Suprapubic skin (tissue), 4 donors: ENCODE measurements at regions not wholly inside any gene's neighbourhood (a gene's known extent, or its start where the extent isn't known, plus 50 kb on each side); places are given as distances from the start of the nearest gene placed in this dataset.

Experiments used
- DNase-seq, 2 donors: peaks; one replicate each; pipeline ENCODE4 v3.0.0-alpha.2; 2019; ENCODE audit warnings: low spot score in 2 of 2
- H3K27ac ChIP-seq: fragments of 200-600 bp; sonication (generic); one replicate; pipeline ENCODE4 v1.5.1; 2019
- H3K27me3 ChIP-seq: fragments of 200-600 bp; sonication (generic); one replicate; pipeline ENCODE4 v1.5.1; 2019
- H3K36me3 ChIP-seq: fragments of 200-600 bp; sonication (generic); one replicate; pipeline ENCODE4 v1.5.1; 2019
- H3K4me1 ChIP-seq: fragments of 200-600 bp; sonication (generic); one replicate; pipeline ENCODE4 v1.5.1; 2019
- H3K4me3 ChIP-seq: fragments of 200-600 bp; sonication (generic); one replicate; pipeline ENCODE4 v1.5.1; 2019; ENCODE audit warnings: mild to moderate bottlenecking
- H3K9me3 ChIP-seq: fragments of 200-600 bp; sonication (generic); one replicate; pipeline ENCODE4 v1.5.1; 2019
- EP300 ChIP-seq: sonication (generic); formaldehyde crosslinking; IDR thresholded peaks from one replicate; pipeline ENCODE4 v1.6.1; 2017; ENCODE audit warnings: antibody characterized with exemption
- POLR2A ChIP-seq, 2 donors: fragments of 450-650 bp; IDR thresholded peaks; one replicate each; pipeline ENCODE4 v1.6.1; 2017; ENCODE audit warnings: antibody characterized with exemption in 2 of 2, mild to moderate bottlenecking in 2 of 2, moderate library complexity in 2 of 2
- POLR2AphosphoS5 ChIP-seq, 3 donors: sonication (generic); formaldehyde crosslinking; IDR thresholded peaks; one replicate each; pipeline ENCODE4 v1.6.1; 2017; ENCODE audit warnings: antibody characterized with exemption in 3 of 3
- WGBS: methylation state at CpG from one replicate; pipeline ENCODE4 v1.1.5; 2018; 5-methylcytosine and 5-hydroxymethylcytosine counted together
- TF ChIP-seq, protein P1 (sequence below), 2 donors: fragments of 200-600 bp in 1 of 2; fragments of 450-650 bp in 1 of 2; sonication (generic) in 1 of 2; IDR thresholded peaks; one replicate each; pipeline ENCODE4 v1.5.1; 2016 to 2019; ENCODE audit warnings: antibody characterized with exemption in 2 of 2, mild to moderate bottlenecking in 1 of 2, moderate library complexity in 1 of 2

DNA sequence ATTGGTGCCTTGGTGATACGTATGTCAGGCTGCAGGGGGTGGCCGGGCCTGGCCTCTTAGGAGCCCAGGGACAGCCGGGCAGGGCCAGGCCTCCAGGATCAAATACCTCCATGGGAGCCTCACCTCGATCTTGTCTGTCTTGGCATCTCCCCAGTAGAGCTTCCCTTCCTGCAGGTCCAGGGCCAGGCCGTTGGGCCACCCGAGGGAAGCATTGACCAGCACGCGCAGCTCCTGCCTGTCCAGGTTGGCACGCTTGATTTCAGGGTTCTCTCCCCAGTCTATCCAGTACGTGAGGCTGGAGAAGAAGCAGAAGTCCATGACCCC lies 137.7 kb downstream of the CRYBB2 start:
- peak in 1 of 2 donors; percentile 50 for DNase-seq
- no peaks in the 10 kb centered on the region for H3K9me3 ChIP-seq
- no peak overlapping the region for H3K4me3 ChIP-seq
- 100% methylated on average over 1 of the region's 10 CpGs for WGBS
- peaks cover 62% of the 10 kb centered on the region for H3K36me3 ChIP-seq
- H3K27me3 ChIP-seq: no peaks in the 10 kb centered on the region
- H3K4me1 ChIP-seq: peaks cover under 1% of the 10 kb centered on the region
- H3K27ac ChIP-seq: no peak overlapping the region
- TF ChIP-seq EP300: no peak
- TF ChIP-seq POLR2A (IDR thresholded peaks at IDR 0.05): no peak
- no peak for TF ChIP-seq POLR2AphosphoS5 (IDR thresholded peaks at IDR 0.05)
- TF ChIP-seq, protein P1, sequence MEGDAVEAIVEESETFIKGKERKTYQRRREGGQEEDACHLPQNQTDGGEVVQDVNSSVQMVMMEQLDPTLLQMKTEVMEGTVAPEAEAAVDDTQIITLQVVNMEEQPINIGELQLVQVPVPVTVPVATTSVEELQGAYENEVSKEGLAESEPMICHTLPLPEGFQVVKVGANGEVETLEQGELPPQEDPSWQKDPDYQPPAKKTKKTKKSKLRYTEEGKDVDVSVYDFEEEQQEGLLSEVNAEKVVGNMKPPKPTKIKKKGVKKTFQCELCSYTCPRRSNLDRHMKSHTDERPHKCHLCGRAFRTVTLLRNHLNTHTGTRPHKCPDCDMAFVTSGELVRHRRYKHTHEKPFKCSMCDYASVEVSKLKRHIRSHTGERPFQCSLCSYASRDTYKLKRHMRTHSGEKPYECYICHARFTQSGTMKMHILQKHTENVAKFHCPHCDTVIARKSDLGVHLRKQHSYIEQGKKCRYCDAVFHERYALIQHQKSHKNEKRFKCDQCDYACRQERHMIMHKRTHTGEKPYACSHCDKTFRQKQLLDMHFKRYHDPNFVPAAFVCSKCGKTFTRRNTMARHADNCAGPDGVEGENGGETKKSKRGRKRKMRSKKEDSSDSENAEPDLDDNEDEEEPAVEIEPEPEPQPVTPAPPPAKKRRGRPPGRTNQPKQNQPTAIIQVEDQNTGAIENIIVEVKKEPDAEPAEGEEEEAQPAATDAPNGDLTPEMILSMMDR (IDR thresholded peaks at IDR 0.05): no peak

DNA sequence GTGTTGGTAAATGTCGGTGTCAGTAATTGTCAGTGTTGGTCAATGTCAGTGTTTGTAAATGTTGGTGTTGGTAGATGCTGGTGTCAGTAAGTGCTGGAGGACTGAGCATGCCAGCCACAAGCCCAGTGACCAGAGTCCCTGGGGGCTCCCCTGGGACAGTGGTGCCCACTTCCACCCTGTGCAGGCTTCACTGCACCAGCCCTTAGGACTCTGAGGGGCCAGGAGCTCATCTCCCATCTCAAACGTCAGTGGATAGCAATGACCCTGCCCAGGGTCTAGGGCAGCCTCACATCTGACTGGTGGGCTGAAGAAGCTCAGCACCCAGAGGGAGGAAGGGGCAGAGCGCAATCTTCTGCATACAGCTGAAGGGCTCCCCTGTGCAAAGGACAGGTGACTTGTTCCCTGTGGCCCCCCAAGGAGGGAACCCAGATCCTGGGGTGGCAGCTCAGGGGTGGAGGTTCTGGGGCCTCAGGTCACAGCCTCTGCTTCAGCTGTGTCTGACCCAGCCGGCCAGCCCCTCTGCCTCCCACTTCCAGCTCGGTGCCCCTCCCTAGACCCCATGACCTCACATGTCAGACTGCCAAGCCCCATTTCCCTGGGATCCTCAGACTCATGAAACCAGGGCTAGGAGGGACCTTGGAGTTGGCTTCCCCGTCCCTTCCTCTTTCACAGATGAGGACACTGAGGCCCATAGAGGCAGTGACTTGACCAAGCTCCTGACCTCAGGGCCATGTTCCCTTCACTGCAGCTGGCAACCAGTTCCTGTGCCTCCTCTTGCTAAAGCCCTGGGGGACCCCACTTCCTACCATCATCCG lies 138.4 kb downstream of the CRYBB2 start:
- H3K27ac ChIP-seq: no peak overlapping the region
- no peaks in the 10 kb centered on the region for H3K27me3 ChIP-seq
- 81% methylated on average over 6 of the region's 7 CpGs for WGBS
- TF ChIP-seq POLR2AphosphoS5 (IDR thresholded peaks at IDR 0.05): no peak
- TF ChIP-seq POLR2A (IDR thresholded peaks at IDR 0.05): no peak
- no peak for TF ChIP-seq EP300
- TF ChIP-seq, protein P1 (IDR thresholded peaks at IDR 0.05): no peak
- H3K36me3 ChIP-seq: peaks cover 56% of the 10 kb centered on the region
- H3K4me3 ChIP-seq: no peak overlapping the region
- DNase-seq: peak; percentile 37 to 76
- no peaks in the 10 kb centered on the region for H3K9me3 ChIP-seq
- peaks cover 5% of the 10 kb centered on the region for H3K4me1 ChIP-seq

DNA sequence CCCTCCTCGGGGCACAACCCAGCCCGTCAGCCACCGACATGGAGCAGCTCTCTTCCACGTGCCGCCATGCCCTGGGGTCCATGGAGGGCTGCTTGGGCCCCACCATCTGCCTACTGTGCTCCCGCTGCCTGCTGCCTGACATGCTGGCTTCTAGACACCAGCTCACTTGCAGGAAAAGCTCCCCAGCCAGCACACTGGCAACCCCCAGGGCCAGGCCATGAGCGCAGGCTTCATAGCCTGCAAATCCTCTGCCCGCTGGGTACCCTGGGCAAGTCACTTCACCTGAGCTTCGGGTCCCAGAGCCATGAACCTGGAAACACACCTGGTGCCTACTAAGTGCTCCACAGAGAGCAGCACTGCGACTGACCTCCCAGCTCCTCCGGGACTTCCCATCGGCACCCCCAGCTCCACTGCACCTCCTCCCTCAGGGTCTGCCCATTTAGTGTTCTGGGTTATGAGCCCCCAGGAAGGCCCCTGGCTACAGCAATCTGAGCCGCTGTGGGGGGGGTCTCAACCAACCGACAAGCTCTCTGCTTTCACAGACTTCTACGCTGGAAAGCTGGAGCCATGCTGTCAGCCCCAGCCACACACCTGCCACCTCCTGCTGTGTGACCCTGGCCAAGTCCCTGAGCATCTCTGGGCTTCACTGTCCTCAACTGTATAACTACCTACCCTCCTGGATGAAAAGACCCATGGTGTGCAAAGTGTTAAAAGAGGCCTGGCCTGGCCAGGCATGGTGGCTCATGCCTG lies 139.2 kb downstream of the CRYBB2 start:
- Histone ChIP-seq H3K27me3 (no peaks in the 10 kb centered on the region), H3K4me3 (no peak overlapping the region), H3K9me3 (no peaks in the 10 kb centered on the region), H3K4me1 (peaks cover 5% of the 10 kb centered on the region), H3K36me3 (peaks cover 53% of the 10 kb centered on the region), H3K27ac (no peak overlapping the region)
- DNase-seq: peak; percentile 59 to 65
- 93% methylated on average over 7 of the region's 15 CpGs for WGBS
- TF ChIP-seq EP300: no peak
- TF ChIP-seq, protein P1 (IDR thresholded peaks at IDR 0.05): no peak
- no peak for TF ChIP-seq POLR2A (IDR thresholded peaks at IDR 0.05)
- TF ChIP-seq POLR2AphosphoS5 (IDR thresholded peaks at IDR 0.05): no peak

DNA sequence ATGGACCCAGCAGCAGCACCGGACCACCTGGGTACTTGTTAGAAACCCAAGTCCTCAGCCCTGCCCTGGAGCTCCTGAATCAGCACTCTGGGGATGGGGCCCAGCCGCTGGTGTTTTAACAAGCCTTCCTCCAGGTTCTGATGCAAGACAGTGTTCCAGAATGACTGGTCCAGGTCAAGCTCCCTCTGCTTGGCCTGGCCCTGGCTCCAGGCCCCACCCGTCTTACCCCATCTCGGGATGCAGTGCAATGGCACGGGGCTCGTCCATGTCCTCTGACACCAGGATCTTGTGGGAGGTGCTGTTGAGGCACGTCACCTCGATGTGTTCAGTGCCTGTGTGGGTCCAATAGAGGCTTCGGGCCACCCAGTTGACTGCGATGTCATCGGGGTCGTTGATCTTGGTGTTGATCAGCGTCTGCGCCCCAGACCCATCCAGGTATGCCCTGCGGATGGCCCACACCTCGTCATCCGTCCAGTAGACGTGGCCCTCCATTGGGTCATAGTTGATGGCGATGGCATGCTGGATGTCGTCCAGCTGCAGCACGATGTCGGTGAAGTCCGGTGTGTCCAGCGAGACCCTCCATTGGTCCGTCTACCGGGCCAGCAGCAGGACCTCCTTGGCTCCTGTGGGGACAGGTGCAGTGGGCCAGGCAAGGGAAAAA lies 140.3 kb downstream of the CRYBB2 start:
- no peaks in the 10 kb centered on the region for H3K9me3 ChIP-seq
- H3K4me3 ChIP-seq: no peak overlapping the region
- peaks cover 5% of the 10 kb centered on the region for H3K4me1 ChIP-seq
- H3K27ac ChIP-seq: no peak overlapping the region
- peak; percentile 56 to 78 for DNase-seq
- H3K36me3 ChIP-seq: peaks cover 42% of the 10 kb centered on the region
- TF ChIP-seq EP300 (no peak), POLR2AphosphoS5 (IDR thresholded peaks at IDR 0.05) (no peak), POLR2A (IDR thresholded peaks at IDR 0.05) (no peak)
- TF ChIP-seq, protein P1 (IDR thresholded peaks at IDR 0.05): no peak
- H3K27me3 ChIP-seq: no peaks in the 10 kb centered on the region
- 89% methylated on average over 12 of the region's 26 CpGs for WGBS

DNA sequence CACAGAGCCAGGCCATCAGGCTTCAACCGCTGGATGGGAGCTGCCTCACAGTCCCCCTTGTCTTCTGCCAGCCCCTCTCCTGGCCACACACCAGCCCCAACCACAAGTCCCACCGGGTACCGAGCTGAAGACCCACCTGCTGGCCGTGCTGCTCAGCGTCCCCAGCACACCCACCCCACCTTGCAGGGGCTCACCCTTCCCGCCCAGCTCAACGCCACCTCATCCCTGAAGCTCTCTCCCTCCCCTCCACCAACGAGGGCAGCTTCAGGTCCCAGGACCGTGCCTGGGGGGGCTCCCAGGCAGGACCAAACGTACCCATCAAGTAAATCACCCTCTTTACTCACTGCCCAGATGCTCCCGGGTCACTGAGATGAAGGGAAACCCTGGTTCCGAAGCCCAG lies 141.0 kb downstream of the CRYBB2 start:
- DNase-seq: peak; percentile 47 to 51
- peaks cover 5% of the 10 kb centered on the region for H3K4me1 ChIP-seq
- H3K27me3 ChIP-seq: no peaks in the 10 kb centered on the region
- WGBS: 96% methylated on average over 8 of the region's 12 CpGs
- H3K9me3 ChIP-seq: no peaks in the 10 kb centered on the region
- H3K4me3 ChIP-seq: no peak overlapping the region
- TF ChIP-seq POLR2AphosphoS5 (IDR thresholded peaks at IDR 0.05) (no peak), POLR2A (IDR thresholded peaks at IDR 0.05) (no peak), EP300 (no peak)
- TF ChIP-seq, protein P1 (IDR thresholded peaks at IDR 0.05): no peak
- peaks cover 36% of the 10 kb centered on the region for H3K36me3 ChIP-seq
- no peak overlapping the region for H3K27ac ChIP-seq
